Liver (tissue), 8 donors: ENCODE measurements at regions not wholly inside any gene's neighbourhood (a gene's known extent, or its start where the extent isn't known, plus 50 kb on each side); places are given as distances from the start of the nearest gene placed in this dataset.

ENCODE experiments used
- DNase-seq: peaks from one replicate; pipeline ENCODE4 v3.0.0-alpha.2; 2017; ENCODE audit warnings: low spot score
- H3K27ac ChIP-seq, 2 donors: one replicate each; pipeline ENCODE4 v1.7.0; 2013; ENCODE audit warnings: inconsistent platforms in 2 of 2, low read length in 2 of 2, control low read depth in 1 of 2, low read depth in 1 of 2, mild to moderate bottlenecking in 1 of 2
- H3K27me3 ChIP-seq, 4 donors: one replicate each; pipeline versions ENCODE4 v1.6.1 to v1.7.0; 2013; ENCODE audit warnings: low read length in 3 of 4, inconsistent platforms in 1 of 4, mild to moderate bottlenecking in 1 of 4, moderate library complexity in 1 of 4; ENCODE audit not compliant: control insufficient read depth in 4 of 4, insufficient read depth in 4 of 4
- H3K36me3 ChIP-seq, 4 donors: one replicate each; pipeline versions ENCODE4 v1.6.1 to v1.7.0; 2013; ENCODE audit warnings: low read length in 3 of 4, mild to moderate bottlenecking in 3 of 4, low read depth in 1 of 4, moderate library complexity in 1 of 4; ENCODE audit not compliant: control insufficient read depth in 4 of 4, insufficient read depth in 3 of 4
- H3K4me1 ChIP-seq, 4 donors: one replicate each; pipeline versions ENCODE4 v1.6.1 to v1.7.0; 2013; ENCODE audit warnings: low read length in 3 of 4, mild to moderate bottlenecking in 3 of 4, moderate library complexity in 1 of 4; ENCODE audit not compliant: control insufficient read depth in 4 of 4, insufficient read depth in 4 of 4
- H3K4me3 ChIP-seq, 3 donors: one replicate each; pipeline versions ENCODE4 v1.6.1 to v1.7.0; 2013; ENCODE audit warnings: low read length in 3 of 3, control low read depth in 1 of 3, low read depth in 1 of 3, mild to moderate bottlenecking in 1 of 3
- H3K9ac ChIP-seq, 2 donors: one replicate each; pipeline ENCODE4 v1.7.0; 2013; ENCODE audit warnings: low read length in 2 of 2, mild to moderate bottlenecking in 2 of 2, moderate library complexity in 2 of 2, control low read depth in 1 of 2, low read depth in 1 of 2
- H3K9me3 ChIP-seq, 4 donors: one replicate each; pipeline versions ENCODE4 v1.6.1 to v1.7.0; 2013; ENCODE audit warnings: low read length in 3 of 4; ENCODE audit not compliant: control insufficient read depth in 4 of 4
- ATF3 ChIP-seq: IDR thresholded peaks from 2 replicates; pipeline ENCODE4 v1.6.1; 2016; ENCODE audit warnings: antibody characterized with exemption
- CTCF ChIP-seq: fragments of 150-350 bp; IDR thresholded peaks from 2 replicates; pipeline ENCODE4 v1.5.1; 2017; ENCODE audit warnings: improper control_type of control experiment, low read depth, low read length; ENCODE audit not compliant: missing input control
- EGR1 ChIP-seq, 2 donors: IDR thresholded peaks; 2 replicates each; pipeline ENCODE4 v1.6.1; 2016 to 2018; ENCODE audit warnings: antibody characterized with exemption in 2 of 2, low read depth in 2 of 2
- FOXA1 ChIP-seq: IDR thresholded peaks from 2 replicates; pipeline ENCODE4 v1.6.1; 2016; ENCODE audit warnings: antibody characterized with exemption
- FOXA2 ChIP-seq: IDR thresholded peaks from 2 replicates; pipeline ENCODE4 v1.6.1; 2016; ENCODE audit warnings: antibody characterized with exemption
- GABPA ChIP-seq, 2 donors: IDR thresholded peaks in 1 of 2; conservative IDR thresholded peaks in 1 of 2; 2 replicates each; pipeline ENCODE4 v1.6.1; 2016; ENCODE audit warnings: antibody characterized with exemption in 2 of 2, mild to moderate bottlenecking in 1 of 2, moderate library complexity in 1 of 2
- HNF4A ChIP-seq, 2 donors: conservative IDR thresholded peaks; 2 replicates each; pipeline ENCODE4 v1.6.1; 2016; ENCODE audit warnings: antibody characterized with exemption in 2 of 2, mild to moderate bottlenecking in 2 of 2
- HNF4G ChIP-seq: IDR thresholded peaks from 2 replicates; pipeline ENCODE4 v1.6.1; 2016; ENCODE audit warnings: antibody characterized with exemption
- JUND ChIP-seq, 2 donors: IDR thresholded peaks; 2 replicates each; pipeline ENCODE4 v1.6.1; 2016; ENCODE audit warnings: antibody characterized with exemption in 2 of 2
- MAX ChIP-seq: IDR thresholded peaks from 2 replicates; pipeline ENCODE4 v1.6.1; 2016; ENCODE audit warnings: antibody characterized with exemption
- RAD21 ChIP-seq, 2 donors: IDR thresholded peaks; 2 replicates each; pipeline ENCODE4 v1.6.1; 2016; ENCODE audit warnings: antibody characterized with exemption in 2 of 2, mild to moderate bottlenecking in 2 of 2
- REST ChIP-seq: IDR thresholded peaks from 2 replicates; pipeline ENCODE4 v1.6.1; 2016; ENCODE audit warnings: antibody characterized with exemption, mild to moderate bottlenecking
- RXRA ChIP-seq, 2 donors: IDR thresholded peaks; 2 replicates each; pipeline ENCODE4 v1.6.1; 2017 to 2018; ENCODE audit warnings: antibody characterized with exemption in 2 of 2, mild to moderate bottlenecking in 1 of 2
- SP1 ChIP-seq: IDR thresholded peaks from 2 replicates; pipeline ENCODE4 v1.6.1; 2018; ENCODE audit warnings: antibody characterized with exemption, mild to moderate bottlenecking
- TAF1 ChIP-seq: conservative IDR thresholded peaks from 2 replicates; pipeline ENCODE4 v1.6.1; 2016; ENCODE audit warnings: antibody characterized with exemption, mild to moderate bottlenecking
- YY1 ChIP-seq: IDR thresholded peaks from 2 replicates; pipeline ENCODE4 v1.6.1; 2016; ENCODE audit warnings: antibody characterized with exemption, mild to moderate bottlenecking
- ZBTB33 ChIP-seq: IDR thresholded peaks from 2 replicates; pipeline ENCODE4 v1.6.1; 2016; ENCODE audit warnings: antibody characterized with exemption
- WGBS: extraction: QIAGEN DNeasy Blood & Tissue Kit; methylation state at CpG from one replicate; pipeline ENCODE4 v1.1.7; 2013; 5-methylcytosine and 5-hydroxymethylcytosine counted together
- donor health status: healthy.
- donor health status: healthy.
- donor health status: healthy.
- donor health status: healthy.
- donor health status: healthy.

GRCh38 chr3:166902374-166902773 lies 477.7 kb downstream of the ZBBX start:
- Histone ChIP-seq H3K4me1 (no peaks in the 10 kb centered on the region), H3K27me3 (no peaks in the 10 kb centered on the region), H3K27ac (no peak overlapping the region), H3K9ac (no peak overlapping the region), H3K4me3 (no peak overlapping the region), H3K9me3 (no peaks in the 10 kb centered on the region), H3K36me3 (no peaks in the 10 kb centered on the region)
- TF ChIP-seq YY1 (no peak), RAD21 (IDR thresholded peaks at IDR 0.05) (no peak), MAX (no peak), CTCF (no peak)
- DNase-seq = no peak

- Histone ChIP-seq H3K27me3 (no peaks in the 10 kb centered on the region), H3K36me3 (no peaks in the 10 kb centered on the region), H3K9ac (no peak overlapping the region), H3K9me3 (no peaks in the 10 kb centered on the region), H3K4me1 (no peaks in the 10 kb centered on the region), H3K27ac (no peak overlapping the region), H3K4me3 (no peak overlapping the region)
- no peak for DNase-seq
- 75% methylated on average over 3 of the region's 3 CpGs for WGBS
- TF ChIP-seq FOXA2 (no peak), ZBTB33 (no peak), HNF4A (conservative IDR thresholded peaks at IDR 0.05) (no peak), TAF1 (no peak), REST (no peak), RAD21 (IDR thresholded peaks at IDR 0.05) (no peak), MAX (no peak), JUND (IDR thresholded peaks at IDR 0.05) (no peak), GABPA (IDR thresholded peaks at IDR 0.05 in 1 of 2, conservative IDR thresholded peaks at IDR 0.05 in 1 of 2) (no peak), FOXA1 (no peak), ATF3 (no peak), RXRA (IDR thresholded peaks at IDR 0.05) (no peak), EGR1 (IDR thresholded peaks at IDR 0.05; ENCODE audit: low read depth in 2 of 2) (no peak), HNF4G (no peak), SP1 (no peak)
Measured at GRCh38 chr3:166900866-166901577, 479.1 kb downstream of the ZBBX start.
